C4-2B (cell line): ENCODE measurements at regions not wholly inside any gene's neighbourhood (a gene's known extent, or its start where the extent isn't known, plus 50 kb on each side); places are given as distances from the start of the nearest gene placed in this dataset.
"Not testable (repeated sequence)": the region's sequence is repeated elsewhere in the genome, so short reads cannot be mapped to it uniquely, and the experiment has no call there.

Source experiments
- H3K27ac ChIP-seq: fragments of 450-650 bp; 2 replicates; pipeline ENCODE4 v1.5.1; 2017
- CTCF ChIP-seq: fragments of 450-650 bp; conservative IDR thresholded peaks from 2 replicates; pipeline ENCODE4 v1.5.1; 2017; ENCODE audit warnings: mild to moderate bottlenecking
- ZFX ChIP-seq: fragments of 450-650 bp; IDR thresholded peaks from 2 replicates; pipeline ENCODE4 v1.6.1; 2017

DNA sequence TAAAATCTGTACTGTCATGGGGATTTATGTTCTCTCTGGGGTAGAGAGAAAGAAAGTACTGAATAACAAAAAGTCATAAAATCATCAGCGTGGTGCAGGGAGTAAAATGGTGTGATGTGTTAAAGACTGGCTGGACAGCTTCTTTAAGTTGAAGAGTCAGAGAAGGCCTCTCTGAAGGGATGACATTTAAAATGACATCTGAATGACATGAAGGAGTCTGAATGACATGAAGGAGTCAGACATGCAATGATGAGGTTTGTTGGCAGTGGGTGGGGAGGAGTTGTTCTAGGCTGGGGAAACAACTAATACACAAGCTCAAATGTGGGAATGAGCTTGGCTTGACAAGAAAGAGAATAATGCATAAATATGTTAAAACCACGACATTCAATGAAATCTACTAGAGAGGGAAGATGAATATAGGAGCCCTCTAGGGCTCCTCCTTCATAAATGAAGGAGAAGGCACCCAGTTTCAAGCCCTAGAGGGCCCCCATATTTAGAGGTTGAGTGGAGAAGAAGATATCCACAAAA is 63.9 kb upstream of the KIT start:
- TF ChIP-seq CTCF = no peak
- no peak for TF ChIP-seq ZFX

DNA sequence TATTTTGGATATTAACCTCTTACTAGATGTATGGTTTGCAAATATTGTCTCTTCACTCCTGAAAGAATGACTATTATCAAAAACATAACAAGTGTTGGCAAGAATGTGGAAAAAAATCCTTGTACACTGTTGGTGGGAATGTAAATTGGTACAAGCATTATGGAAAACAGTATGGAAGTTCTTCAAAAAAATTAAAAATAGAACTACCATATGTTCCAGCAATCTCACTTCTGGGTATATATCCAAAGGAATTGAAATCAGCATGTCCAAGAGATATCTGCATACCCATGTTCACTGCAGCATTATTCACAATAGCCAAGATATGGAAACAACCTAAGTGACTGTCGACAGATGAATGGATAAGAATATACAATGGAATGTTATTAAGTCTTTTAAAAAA is 61.6 kb upstream of the KIT start:
- TF ChIP-seq CTCF = no peak
- no peak for TF ChIP-seq ZFX
- H3K27ac ChIP-seq = no peak overlapping the region

More for the DNA sequence above, 63.9 kb upstream of the KIT start:
- no peak overlapping the region for H3K27ac ChIP-seq

- H3K27ac ChIP-seq = not testable (repeated sequence)
These were observed 60.1 kb upstream of the KIT start for GRCh38 chr4:54597678-54598077.

DNA sequence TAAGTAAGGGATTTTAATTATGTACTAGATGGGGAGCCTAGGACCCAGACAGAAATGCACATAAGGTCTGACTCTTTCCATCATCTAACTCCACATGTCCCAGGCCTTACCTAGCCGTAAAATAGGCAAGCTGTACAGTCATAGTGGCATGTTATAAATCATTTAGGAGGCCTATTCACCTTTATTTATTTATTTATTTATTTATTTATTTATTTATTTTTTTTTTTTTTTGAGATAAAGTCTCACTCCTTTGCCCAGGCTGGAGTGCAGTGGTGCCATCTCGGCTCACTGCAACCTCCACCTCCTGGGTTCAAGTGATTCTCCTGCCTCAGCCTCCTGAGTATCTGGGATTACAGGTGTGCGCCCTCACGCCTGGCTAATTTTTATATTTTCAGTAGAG is 55.6 kb upstream of the KIT start:
- H3K27ac ChIP-seq = not testable (repeated sequence)

DNA sequence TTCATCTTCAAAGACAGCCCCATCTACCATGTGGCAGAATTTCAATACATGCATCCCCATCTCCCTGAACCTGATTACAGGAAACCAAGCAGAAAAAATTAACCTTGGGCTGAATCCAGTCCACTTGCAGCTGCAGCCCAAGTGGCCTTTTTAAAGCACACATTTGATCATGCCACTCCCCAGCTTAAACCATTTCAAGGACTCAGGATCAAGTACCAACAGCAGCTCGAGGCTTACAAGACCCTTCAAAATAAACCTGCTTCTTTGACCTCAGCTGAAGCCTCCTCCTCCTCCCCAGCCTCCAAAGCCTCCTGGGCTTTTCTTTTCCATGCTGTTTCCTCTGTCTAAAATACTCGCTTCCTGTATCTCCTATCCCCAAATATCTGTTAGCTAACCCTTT is 50.7 kb upstream of the KIT start:
- no peak for TF ChIP-seq CTCF
- TF ChIP-seq ZFX = no peak
- H3K27ac ChIP-seq = no peak overlapping the region

DNA sequence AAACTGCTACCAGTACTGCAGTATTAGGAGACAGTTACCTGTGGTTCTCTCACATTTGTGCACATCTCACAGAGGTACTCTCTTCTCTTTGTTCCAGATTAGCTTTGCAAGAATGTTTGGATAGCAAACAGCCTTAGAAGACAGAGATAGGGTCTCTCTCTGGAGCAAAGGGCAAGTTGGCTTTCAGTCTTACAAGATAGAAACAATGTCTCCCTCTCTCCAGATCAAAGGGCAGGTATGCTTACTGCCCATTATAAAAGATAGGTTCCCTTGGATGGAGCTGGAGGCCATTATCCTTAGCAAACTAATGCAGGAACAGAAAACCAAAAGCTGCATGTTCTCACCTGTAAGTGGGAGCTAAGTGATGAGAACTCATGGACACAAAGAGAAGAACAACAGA is 50.2 kb upstream of the KIT start:
- TF ChIP-seq ZFX (no peak), CTCF (no peak)

More for the DNA sequence above, 50.2 kb upstream of the KIT start:
- H3K27ac ChIP-seq = no peak overlapping the region
